NCI-H82 (cell line): ENCODE measurements at regions not wholly inside any gene's neighbourhood (a gene's known extent, or its start where the extent isn't known, plus 50 kb on each side); places are given as distances from the start of the nearest gene placed in this dataset.

ENCODE experiments used
- DNase-seq: peaks from one replicate; lab custom pipeline; 2025; lab: John Stamatoyannopoulos, UW

DNA sequence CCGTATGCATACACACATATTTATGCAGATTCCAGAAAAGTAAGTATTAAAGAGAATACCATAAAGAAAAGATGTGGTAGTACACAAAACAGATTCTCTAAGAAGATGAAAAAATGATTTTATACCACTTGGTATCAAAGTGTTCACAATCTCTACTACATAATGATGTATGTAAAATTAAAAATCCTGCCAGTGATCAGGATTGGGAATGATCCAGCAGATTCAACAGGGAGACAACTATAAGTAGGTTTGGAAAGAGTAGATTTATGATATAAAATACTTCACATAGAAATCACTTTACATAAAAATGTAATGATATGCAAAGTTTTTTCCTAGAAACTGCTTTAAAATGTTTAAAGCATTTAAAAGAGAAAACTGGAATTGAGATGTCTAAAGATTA lies 447.0 kb downstream of the CNTNAP4 start:
- no peak for DNase-seq

DNA sequence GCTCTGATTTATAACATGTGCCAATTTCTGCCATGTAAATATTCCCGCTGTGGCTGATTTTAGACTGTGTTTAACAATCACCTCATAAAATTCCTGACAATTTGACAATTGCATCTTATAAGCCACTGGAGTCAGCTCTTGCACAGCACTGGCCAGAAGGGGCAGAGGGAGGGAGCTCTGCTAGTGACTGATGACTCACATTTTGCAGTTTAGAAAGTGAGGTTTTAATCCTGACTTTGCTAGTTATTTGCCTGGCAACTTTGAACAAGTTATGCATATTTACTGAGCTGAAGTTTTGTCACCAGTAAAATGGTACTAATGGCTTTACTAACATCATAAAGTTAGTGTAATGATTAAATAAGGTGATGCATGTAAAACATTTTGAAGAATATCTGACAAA lies 452.3 kb downstream of the CNTNAP4 start:
- DNase-seq, result no peak

DNA sequence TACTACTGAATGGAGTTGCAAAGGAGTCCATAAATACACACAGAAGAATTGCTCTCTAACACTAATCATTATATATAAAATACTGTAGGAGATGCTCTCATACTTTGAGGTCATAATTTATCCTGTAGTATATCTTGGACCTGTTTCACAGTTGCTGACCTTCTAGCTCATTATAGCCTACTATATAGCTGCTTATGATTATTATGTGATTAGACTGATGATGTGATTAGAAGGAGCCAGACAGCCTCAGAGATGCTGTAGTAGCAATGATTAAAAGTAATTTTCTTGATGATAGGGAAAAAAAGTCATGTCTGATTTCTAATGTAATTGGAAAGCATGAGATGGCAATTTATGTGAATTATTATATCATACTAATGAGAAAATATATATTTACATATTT lies 455.7 kb downstream of the CNTNAP4 start:
- DNase-seq, result no peak

DNA sequence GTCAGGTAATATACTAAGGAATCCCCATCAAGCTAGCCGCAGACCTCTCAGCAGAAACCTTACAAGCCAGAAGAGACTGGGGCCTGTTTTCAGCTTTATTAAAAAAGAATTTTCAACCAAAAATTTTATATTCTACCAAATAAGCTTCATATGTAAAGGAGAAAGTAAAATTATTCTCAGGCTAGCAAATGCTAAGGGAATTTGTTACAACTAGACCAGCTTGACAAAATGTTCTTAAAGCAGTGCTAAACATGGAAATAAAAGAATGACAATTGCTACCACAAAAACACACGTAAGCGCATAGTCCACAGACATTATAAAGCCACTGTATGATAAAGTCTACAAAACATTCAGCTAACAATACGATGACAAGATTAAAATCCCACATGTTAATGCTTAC lies 449.4 kb upstream of the MON1B start:
- DNase-seq, result no peak

DNA sequence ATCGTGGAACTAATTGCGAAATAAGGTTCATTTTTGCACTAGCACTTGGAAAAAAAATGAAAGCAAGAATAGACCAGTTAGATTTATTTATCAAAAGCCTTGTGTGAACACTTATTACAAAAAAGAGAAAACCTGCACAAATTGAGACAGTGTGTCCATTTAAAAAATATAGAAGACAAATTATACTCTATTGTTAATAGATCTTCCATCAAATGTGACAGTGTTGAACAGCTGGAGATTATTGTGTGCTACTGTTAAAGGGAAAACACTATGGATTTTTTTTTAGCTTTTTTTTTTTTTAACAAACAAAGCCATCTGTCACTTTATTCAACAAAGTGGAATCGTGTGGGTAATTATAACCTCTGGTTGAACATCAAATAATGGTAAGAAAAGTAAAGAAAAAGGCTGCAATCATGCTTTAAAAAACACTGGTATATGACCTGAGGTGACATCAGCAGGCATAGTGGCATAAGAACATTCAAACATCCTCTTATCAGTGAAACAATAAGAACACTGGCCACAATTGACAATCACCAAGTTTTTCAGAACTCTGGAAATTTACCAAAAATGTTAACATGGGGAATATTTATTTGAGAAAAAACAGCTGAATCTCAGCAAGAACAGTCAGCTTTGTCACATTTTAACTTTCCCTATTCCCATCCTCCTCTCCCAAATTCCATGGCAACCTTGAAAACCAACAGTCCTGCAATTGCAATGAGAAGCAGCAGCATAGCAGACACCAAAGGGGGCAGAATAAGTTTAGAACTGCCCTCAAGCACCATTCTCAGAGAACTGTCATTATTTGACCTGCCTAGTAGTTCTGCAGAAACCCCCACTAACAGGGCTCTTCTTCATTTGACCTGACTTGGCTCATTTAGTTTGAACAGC lies 442.3 kb upstream of the MON1B start:
- no peak for DNase-seq

DNA sequence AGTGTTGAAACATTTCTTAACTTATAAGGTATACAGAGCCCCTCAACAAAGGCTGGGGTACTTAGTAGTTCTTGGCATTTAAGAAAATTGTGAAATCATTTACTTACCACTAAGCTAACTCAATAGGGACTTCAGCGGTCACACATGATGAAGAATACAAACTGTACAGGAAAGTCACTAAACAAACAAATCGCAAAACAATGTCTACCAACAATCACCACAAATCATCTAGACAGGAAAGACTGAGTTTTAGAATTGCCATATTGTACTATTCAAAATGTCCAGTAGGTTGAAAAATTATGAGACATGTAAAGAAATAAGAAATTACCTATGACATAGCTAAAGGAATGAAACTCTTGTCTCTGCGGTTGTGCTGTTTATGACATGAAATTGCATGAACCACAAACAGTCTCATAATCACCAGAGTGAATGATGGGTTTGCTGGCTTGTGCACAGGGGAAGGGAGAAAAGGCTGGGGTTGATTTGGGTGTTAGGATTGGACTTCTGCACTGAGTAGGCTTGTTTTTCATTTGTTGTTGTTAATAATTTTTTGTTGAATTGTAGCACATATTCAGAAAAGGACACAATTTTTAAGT lies 441.1 kb upstream of the MON1B start:
- no peak for DNase-seq

DNA sequence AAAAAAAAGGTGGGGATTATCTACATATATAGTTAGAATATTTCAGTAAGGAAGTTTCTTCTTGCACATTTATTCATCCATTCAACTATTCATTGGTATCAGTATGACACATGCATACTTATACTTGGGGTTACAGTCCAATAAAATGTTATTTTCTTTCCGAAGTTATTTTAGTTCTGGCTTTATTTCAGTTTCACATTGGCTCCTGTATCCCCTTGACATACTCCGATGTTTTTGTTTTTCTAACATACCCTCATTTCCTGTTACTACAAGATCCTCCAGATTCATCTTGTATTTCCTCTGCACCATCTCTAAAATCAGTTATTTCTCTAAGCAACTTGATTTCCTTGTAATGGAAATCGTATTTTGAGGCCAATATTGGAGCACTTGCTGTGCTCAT lies 435.5 kb upstream of the MON1B start:
- no peak for DNase-seq

DNA sequence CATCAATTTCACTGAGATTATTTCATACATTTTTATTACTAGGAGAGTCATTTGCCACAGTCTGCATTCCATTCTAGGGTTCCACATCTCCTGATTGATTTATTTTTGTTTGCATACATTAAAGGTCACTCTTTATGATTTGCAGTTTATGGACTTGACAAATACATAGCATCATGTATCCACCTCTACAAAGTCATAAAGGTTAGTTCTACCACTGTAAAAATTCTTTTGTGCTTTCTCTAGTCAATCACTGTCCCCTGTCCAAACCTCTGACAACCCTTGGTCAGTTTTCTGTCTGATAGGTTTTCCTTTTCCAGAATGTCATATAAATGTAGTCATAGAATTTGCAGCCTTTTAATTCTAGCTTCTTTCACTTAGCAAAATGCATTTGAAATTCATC lies 434.6 kb upstream of the MON1B start:
- no peak for DNase-seq

DNA sequence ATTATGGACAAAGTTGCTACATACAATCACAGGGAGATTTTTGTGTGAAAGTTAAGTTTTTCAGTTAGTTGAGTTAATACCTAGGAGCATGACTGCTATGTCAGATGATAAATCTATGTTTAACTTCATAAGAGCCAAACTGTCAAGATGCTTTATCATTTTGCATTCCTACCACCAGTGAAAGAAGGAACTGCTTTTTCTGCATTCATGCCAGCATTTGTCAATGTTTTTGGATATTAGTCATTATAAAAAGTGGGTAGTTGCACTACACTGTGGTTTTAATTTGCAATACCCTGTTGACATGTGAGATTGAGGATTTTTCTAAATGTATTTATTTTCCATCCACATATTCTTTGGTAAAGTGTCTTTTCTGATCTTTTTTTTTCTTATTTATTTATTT lies 434.0 kb upstream of the MON1B start:
- DNase-seq, result no peak

DNA sequence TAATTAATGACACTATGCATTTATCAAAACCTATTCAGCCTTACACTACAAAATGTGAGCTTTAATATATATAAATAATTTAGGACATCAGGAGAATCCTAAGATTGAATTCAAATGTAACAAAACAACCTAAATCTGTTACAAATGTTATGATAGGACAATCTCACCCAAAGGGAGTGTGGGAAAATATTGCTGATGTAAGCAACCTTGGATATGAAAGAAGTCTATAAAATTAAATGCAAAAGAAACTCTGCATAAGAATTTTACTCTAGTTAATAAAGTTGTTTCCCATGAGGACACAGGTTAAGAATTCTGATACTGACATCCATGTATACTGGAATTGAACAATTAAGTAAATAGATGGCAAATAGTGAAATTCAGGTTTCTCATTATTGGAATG lies 424.5 kb upstream of the MON1B start:
- no peak for DNase-seq

DNA sequence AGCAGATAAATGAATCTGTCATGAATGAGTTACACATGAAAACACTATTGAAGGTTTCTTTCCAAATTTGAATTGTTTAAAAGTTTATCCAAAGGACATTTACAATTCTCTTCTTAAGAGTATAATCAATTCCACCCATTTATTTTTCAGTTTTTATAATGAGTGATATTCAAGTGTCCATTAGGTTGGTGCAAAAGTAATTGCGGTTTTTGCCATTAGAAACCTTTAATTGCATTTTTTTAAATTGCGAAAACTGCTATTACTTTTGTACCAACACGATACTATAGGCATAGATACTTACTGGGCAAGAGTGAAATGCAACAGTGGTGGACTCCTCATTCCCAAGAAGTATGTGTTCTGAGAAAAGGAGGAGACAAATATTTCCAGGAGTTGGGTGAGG lies 422.7 kb upstream of the MON1B start:
- no peak for DNase-seq

DNA sequence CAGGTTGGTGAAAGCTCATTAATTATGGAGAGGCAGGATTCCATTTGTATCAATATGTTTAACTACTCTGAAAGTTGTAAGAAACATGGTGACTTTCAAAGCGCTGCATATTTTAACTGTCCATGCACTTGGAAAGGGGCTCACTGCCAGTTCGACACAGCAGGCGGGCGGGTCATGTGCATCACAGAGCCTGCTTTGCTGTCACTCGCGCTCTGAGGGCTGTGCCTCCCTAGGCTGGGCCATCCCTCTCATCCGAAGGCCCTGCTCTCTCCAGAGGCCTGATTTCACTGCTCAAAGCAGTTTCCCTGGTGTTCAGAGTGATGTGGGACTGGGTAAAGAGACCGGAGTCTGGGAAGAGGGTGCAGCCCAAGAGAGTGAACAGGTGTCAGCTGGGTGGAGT lies 422.0 kb upstream of the MON1B start:
- DNase-seq, result no peak

DNA sequence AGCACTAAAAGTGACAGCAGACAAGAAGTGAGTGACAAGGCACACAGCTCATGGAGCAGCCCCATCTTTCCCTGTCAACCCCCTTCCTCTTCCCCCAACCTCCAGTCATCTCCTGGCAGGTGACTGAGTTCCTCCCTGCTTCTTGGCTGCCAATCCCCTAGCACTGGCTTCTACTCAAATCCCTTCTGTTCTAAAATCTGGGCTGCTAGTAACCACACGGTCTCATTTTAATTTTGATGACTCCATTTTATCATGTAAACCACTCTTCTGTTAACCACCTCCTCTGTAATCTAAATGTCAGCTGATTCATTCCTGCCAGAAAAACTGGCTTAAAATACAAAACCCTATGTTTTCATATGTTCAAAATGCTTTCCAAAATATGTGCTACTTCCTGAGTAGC lies 419.8 kb upstream of the MON1B start:
- no peak for DNase-seq

DNA sequence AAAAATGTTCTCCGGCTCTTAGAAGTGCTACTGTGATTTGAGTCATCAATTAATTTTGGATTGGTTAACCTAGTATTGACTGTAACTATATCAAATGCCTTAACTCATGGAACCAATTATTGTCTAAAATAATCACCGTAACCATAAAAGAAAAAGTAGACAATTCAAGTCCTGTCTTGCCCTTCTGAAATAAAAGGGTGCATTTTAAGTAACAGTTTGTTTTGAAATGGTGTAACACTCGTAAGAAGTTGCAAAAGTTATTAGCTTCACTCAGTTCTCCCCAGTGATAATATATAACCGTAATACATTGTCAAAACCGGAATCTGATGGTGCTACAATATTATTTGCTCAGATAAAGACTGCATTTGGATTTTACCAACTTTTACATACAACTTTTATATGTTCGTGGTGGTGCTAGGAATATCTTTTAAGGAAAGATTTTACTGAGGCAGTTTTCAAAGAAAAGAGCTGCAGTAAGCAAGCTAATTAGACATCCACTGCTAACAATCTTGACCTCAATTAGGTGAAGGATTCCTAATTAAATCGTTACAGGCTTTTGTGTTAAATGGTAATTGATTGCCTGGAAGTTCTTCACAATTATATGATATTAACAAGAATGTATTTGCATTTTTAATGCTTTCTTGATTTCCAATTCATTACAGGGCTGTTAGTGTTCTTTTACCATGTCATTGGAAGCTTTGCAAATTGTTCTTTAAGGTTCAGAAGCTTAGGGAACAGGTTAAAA lies 413.1 kb upstream of the MON1B start:
- DNase-seq, result no peak

DNA sequence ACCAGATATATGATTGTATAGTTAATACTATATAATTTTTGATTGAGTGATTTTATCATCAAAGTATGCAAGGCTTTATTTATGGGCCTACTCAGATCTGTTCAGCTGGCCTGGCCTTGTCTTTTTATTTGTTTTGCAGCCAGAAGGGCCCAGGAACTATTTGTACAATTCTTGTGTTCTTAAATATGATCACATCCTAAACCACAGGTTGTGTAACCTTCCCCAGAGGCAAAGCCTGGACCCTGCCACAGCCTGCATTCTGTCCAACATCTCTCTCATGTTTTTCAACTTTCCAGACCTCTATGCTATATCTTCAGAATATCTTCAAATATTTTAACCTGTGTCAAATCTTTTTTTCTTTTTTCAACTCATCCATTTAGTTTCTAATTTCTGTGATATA lies 410.4 kb upstream of the MON1B start:
- DNase-seq, result no peak

DNA sequence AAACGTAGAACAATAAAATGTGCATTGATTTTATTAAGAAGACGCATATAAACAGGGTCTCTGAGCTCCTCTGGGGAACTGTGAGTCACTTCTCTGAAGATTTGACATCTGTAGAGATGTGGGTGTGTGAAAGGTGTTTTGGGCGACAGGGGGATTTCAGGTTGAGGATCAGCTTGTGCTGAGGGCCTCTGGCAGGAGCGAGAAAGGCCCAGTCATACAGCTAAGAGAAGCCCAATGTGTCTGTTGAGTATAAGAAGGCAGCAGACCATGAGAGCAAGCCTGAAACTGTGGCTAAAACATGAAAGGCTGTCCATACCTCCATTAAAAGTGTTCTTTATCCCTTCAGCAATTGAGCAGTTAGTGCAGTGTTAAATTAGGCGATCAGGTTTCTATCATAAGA lies 406.5 kb upstream of the MON1B start:
- no peak for DNase-seq

DNA sequence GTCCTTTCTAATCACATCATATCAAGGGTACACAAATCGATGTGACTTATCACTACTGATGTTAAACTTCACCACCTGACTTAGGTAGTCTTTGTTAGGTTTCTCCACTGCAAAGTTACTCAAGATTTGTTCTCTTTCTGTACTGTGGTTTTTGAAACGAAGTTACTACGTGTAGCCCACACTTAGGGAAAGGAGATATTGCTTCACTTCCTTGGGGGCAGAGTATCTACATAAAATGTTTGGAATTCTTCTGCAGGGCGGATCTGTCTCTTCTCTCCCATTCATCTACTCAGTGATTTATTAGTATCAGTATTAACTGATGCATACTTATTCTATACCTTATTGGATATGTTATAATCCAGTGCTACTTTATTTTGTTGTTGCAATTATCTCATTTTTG lies 403.6 kb upstream of the MON1B start:
- DNase-seq, result no peak

DNA sequence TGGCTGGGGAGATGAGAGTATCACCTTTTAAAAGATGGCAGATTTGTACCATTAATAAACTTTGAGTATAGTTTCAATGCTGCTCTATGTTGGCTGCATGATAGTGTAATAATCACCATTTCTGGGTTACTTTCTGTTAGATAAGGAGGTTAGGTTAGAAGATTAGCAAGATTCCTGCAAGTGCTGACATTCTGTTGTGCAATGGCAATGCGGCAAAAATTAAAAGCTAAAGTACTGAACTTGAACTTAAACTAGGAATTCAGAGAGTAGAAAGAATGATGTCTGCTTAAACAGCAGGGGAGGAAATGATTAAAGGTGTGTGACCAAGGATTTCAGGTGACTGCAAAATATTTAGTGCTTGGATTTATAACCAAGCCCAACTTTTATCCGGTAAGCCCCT lies 399.8 kb upstream of the MON1B start:
- DNase-seq, result no peak

DNA sequence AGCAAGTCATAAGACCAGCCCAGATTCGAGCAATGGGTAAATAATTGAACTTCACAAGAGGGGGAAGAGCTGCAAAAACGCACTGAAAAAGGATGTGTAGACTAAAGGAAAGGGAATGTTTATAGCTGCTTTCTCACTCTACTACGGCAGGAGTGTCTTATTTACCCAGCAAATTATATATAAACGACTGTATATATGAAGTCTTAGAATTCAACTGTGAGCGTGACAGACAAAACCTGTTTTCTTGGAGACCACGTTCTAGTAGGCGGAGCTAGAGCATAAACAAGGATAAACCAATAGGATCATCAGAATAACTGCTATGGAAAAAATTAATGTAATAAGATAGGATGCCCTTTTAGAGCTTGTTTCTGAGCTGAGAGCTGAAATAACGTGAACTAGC lies 394.6 kb upstream of the MON1B start:
- no peak for DNase-seq

DNA sequence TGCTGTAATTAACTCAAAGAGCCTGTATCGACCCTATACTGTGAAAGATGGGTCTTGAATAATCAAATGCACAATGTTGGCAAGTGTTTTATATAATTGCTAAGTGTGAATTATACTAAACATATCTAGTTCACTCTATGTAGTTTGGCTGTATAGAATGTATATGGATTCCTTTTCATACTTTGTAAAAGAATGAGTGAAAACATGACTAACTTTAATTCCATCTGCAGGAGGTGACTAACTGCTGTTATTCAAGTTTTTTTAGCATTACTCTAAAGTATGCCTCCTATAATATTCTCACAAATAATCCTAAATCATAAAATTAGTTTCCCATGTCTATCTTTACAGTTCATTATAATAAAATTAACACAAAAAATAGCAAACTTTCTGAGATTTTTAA lies 394.0 kb upstream of the MON1B start:
- no peak for DNase-seq

DNA sequence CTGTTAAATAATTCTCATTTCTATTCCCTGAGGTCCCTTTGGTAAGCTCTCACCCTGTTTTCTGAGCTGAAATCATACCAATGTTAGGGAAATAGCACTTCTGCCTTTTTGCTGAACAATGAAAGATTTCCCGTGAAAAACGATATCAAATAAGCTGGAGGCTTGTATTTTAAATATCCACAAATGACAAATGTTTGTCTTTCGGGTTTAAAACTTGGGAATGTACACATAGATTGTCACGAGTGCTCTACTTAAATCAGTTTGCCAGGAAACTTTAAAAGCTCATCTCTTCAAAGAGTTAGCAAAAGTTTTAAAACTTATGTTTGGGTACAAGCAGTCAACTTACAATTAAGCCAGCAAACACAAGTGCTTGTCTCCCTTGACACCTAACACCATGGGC lies 393.5 kb upstream of the MON1B start:
- no peak for DNase-seq

DNA sequence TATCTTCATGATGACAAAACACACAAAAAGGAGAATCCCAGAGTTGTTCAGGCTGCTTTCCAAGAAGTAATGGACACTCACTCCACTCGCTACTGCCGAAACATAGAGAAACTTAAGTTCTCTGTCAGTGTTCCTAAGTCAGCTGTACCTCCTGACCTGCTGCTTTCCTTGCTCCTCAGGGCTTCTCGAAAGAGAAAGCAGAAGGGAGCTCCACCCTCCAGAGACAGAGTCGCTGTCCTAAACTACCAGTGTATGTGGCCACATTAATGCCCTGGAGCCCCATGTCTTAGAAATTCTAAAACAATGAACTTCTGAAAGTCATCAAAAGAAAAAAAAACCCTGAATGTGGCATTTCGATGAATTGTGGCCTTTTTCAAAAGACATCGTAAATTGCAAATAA lies 390.8 kb upstream of the MON1B start:
- DNase-seq, result no peak

DNA sequence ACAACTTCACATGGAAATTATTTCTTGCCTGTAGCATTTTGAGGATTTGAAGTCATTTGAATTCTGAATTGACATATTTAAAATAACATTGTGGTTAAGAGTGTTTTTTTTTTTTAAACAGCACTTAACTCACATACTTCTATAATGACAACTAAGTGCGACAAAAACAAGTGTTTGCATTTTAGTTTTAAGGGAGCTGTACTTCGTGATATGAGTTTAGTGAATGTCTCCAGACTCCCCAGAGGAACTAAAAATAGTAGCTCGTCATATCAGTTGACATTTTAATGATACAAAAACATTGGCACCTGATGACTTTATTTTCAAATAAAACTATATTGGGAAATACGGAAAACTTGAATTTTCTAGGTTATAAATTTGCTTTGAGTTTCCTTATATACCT lies 389.6 kb upstream of the MON1B start:
- no peak for DNase-seq
